ENCODE measurements at regions not wholly inside any gene's neighbourhood (a gene's known extent, or its start where the extent isn't known, plus 50 kb on each side); places are given as distances from the start of the nearest gene placed in this dataset.

- no peak for TF ChIP-seq CTCF (conservative IDR thresholded peaks at IDR 0.05)
- TF ChIP-seq EZH2 (IDR thresholded peaks at IDR 0.05; ENCODE audit: low read depth): no peak
These were observed 73.4 kb downstream of the ZFP36L2 start for GRCh38 chr2:43152741-43153647.

All from PC-9 (cell line).